Progenitor cell of endocrine pancreas (in vitro differentiated cells): ENCODE measurements at regions not wholly inside any gene's neighbourhood (a gene's known extent, or its start where the extent isn't known, plus 50 kb on each side); places are given as distances from the start of the nearest gene placed in this dataset.

Source experiments
- DNase-seq: peaks from one replicate; pipeline ENCODE4 v3.0.0; 2021; ENCODE audit warnings: low spot score; ENCODE audit not compliant: unreplicated experiment
- H3K27ac Mint-ChIP-seq: 2 replicates; pipeline ENCODE4 v1.8.0; 2021; ENCODE audit warnings: mild to moderate bottlenecking, moderate library complexity, mixed read lengths
- H3K27me3 Mint-ChIP-seq: 2 replicates; pipeline ENCODE4 v1.8.0; 2021; ENCODE audit warnings: mixed read lengths
- H3K36me3 Mint-ChIP-seq: 2 replicates; pipeline ENCODE4 v1.8.0; 2022; ENCODE audit warnings: mixed read lengths; ENCODE audit not compliant: insufficient read depth
- H3K4me1 Mint-ChIP-seq: 2 replicates; pipeline ENCODE4 v1.8.0; 2021; ENCODE audit warnings: low read depth, mixed read lengths
- H3K4me3 Mint-ChIP-seq: 2 replicates; pipeline ENCODE4 v1.8.0; 2021; ENCODE audit warnings: low read depth, mild to moderate bottlenecking, moderate library complexity, mixed read lengths
- H3K9me3 Mint-ChIP-seq: 2 replicates; pipeline ENCODE4 v1.8.0; 2021; ENCODE audit warnings: low read depth, mixed read lengths
- TF ChIP-seq, protein P1 (sequence below): fragments of 200-600 bp; sonication (generic); IDR thresholded peaks from one replicate; pipeline ENCODE4 v1.5.0; 2021; ENCODE audit warnings: antibody characterized with exemption, mild to moderate bottlenecking; ENCODE audit not compliant: unreplicated experiment

DNA sequence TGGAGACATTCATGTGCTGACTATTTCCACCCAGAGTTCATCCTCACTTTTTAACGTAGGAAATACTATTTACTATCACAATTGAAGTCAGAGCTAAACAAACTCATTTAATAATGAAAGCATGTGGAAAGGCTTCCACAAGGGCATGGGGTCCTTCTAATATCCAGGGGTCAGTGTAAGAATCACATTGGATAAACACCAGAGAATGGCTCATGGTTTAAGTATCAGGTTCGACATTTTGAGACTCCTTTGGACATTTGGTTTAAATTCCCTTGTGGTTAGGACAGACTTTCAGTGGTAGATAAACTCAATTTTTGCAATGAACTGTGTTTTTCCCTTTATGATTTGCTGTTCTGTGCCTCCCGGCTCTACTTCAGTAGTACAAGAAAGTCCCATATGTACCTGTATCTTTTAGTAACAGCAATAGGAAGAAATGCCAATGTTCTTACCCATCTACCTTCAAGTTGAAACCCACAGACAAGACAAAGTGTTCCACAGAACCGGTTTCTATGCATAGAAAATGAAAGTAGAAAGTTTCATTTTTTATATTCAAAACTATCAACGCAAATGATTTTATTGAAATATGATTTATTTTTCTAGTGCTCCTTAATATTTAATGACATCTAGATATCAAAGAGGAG, 589.0 kb upstream of the FAM241A start:
- no peaks in the 10 kb centered on the region for H3K27me3 Mint-ChIP-seq
- no peak overlapping the region for H3K4me3 Mint-ChIP-seq
- peaks cover 15% of the 10 kb centered on the region for H3K9me3 Mint-ChIP-seq
- no peak for DNase-seq
- TF ChIP-seq, protein P1, sequence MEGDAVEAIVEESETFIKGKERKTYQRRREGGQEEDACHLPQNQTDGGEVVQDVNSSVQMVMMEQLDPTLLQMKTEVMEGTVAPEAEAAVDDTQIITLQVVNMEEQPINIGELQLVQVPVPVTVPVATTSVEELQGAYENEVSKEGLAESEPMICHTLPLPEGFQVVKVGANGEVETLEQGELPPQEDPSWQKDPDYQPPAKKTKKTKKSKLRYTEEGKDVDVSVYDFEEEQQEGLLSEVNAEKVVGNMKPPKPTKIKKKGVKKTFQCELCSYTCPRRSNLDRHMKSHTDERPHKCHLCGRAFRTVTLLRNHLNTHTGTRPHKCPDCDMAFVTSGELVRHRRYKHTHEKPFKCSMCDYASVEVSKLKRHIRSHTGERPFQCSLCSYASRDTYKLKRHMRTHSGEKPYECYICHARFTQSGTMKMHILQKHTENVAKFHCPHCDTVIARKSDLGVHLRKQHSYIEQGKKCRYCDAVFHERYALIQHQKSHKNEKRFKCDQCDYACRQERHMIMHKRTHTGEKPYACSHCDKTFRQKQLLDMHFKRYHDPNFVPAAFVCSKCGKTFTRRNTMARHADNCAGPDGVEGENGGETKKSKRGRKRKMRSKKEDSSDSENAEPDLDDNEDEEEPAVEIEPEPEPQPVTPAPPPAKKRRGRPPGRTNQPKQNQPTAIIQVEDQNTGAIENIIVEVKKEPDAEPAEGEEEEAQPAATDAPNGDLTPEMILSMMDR: no peak
- H3K27ac Mint-ChIP-seq: no peak overlapping the region
- no peaks in the 10 kb centered on the region for H3K36me3 Mint-ChIP-seq
- H3K4me1 Mint-ChIP-seq: no peaks in the 10 kb centered on the region

- Mint-ChIP-seq H3K27me3 (no peaks in the 10 kb centered on the region), H3K27ac (no peak overlapping the region), H3K4me1 (no peaks in the 10 kb centered on the region), H3K9me3 (peaks cover 15% of the 10 kb centered on the region), H3K4me3 (no peak overlapping the region), H3K36me3 (no peaks in the 10 kb centered on the region)
- no peak for DNase-seq
- TF ChIP-seq, protein P1: no peak
These were observed 588.4 kb upstream of the FAM241A start for GRCh38 chr4:111556851-111557250.

DNA sequence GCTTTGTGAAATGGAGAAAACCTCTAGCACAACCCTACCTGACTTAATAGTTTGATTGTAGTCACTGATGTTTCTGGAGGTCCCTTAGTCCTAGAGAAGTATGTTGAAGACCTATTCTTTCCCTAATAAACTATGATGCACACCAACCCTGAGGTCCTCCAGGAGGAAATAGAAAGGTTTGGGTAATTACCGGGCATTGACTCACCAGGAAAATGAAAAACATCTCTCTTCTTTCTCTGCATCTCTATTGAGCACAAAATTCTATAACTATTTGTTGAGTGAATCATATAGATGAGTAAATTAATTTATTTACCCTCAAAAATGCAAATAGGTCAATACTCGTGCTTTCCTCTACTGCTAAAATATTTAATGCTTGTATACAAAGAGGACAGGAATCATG, 582.4 kb upstream of the FAM241A start:
- Mint-ChIP-seq H3K4me1 (no peaks in the 10 kb centered on the region), H3K36me3 (no peaks in the 10 kb centered on the region), H3K27ac (no peak overlapping the region), H3K27me3 (no peaks in the 10 kb centered on the region), H3K4me3 (no peak overlapping the region), H3K9me3 (peaks cover 30% of the 10 kb centered on the region)
- TF ChIP-seq, protein P1: no peak
- DNase-seq: no peak

GRCh38 chr4:111572470-111572869, 572.8 kb upstream of the FAM241A start:
- TF ChIP-seq, protein P1: no peak
- H3K4me3 Mint-ChIP-seq: no peak overlapping the region
- H3K27me3 Mint-ChIP-seq: no peaks in the 10 kb centered on the region
- no peak for DNase-seq
- no peaks in the 10 kb centered on the region for H3K4me1 Mint-ChIP-seq
- no peaks in the 10 kb centered on the region for H3K36me3 Mint-ChIP-seq
- H3K9me3 Mint-ChIP-seq: peaks cover 9% of the 10 kb centered on the region
- H3K27ac Mint-ChIP-seq: no peak overlapping the region

- no peaks in the 10 kb centered on the region for H3K36me3 Mint-ChIP-seq
- TF ChIP-seq, protein P1: no peak
- no peak for DNase-seq
- no peaks in the 10 kb centered on the region for H3K27me3 Mint-ChIP-seq
- no peaks in the 10 kb centered on the region for H3K9me3 Mint-ChIP-seq
- no peak overlapping the region for H3K4me3 Mint-ChIP-seq
- no peak overlapping the region for H3K27ac Mint-ChIP-seq
- no peaks in the 10 kb centered on the region for H3K4me1 Mint-ChIP-seq
These were observed 571.9 kb upstream of the FAM241A start for GRCh38 chr4:111573386-111573785.
